GM18858 (cell line): ENCODE measurements at regions not wholly inside any gene's neighbourhood (a gene's known extent, or its start where the extent isn't known, plus 50 kb on each side); places are given as distances from the start of the nearest gene placed in this dataset.

Experiments used
- ATAC-seq: cut with Tn5 transposase; IDR thresholded peaks from one replicate; pipeline ENCODE4 v1.9.1; 2021; ENCODE audit not compliant: unreplicated experiment

DNA sequence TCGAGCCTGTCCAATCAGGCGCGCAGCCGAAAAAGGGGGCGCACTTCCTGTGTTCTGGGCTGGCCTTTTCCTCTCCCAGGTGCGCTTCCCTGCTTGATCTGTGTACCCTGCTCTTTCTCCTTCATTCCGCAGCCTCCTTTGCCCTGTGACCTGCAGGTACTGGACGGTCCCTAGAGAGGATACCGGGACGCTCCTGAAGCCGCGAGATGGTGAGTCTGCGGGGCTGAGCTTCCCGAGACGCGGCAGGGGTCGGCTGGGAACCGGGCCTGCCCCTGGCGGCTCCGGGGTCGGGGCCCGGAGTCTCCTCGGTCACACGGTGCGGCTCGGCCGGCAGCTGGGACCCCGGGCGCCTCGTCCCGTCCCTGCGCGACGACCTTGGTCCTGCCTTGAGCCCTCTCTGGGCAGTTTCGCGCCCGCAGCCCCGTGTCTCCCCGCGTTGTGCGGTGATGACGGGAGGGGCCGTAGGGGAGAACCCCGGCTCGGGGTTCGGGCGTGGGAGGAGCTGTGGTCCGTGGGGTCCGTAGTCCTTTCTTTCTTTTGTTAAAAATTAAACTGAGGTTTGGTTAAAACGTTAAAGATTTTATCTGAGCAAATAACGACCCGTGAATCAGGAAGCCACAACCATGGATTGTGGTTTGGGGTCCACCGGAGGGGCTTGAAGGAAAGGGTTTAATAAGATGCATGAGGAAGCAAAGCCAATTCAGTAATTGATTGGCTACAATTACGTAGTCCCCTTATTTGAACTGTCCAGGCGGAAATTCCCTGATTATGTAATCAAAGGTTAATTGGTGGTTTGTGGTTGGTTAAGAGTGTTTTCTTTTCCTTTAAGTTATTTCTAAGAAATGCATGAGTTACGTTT is 172.8 kb upstream of the ZNF267 start:
- peak; percentile 19 for ATAC-seq

DNA sequence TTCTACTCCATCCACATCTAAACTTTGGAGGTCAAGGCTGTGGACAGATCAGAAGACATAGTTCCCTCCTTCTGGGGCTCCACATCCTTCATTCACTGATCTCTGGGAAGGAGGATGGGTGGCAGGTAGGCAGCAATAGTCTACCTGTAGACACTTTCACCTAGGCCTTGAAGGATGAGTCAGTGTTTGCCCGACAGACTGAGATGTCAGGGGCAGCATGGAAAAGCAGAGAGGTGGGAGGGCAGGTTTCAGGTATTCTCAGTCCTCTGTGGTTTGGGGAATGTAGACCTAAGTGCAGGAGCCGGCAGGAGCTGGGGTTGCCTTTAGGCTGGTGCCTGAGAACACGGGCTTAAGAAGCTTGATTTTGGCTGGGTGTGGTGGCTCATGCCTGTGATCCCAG is 171.9 kb upstream of the ZNF267 start:
- no peak for ATAC-seq

DNA sequence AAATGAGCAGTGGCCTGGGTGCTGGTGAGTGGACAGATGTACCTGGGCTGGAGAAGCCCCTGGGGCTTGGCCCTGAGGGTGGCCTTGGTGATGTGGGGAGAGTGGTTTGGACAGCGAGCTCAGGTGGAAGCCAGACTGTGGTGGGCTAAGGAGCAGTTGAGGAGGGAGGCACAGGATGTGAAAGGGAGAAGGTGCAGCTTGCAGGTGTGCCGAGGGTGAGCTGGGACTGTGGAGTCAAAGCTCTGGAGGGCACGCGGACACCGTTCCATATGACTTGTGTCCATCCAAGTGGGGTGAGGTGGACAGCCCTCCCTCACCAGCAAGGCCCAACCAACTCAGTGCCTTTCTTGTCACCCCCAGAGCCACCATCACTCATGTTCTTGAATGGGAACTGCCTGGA is 170.8 kb upstream of the ZNF267 start:
- ATAC-seq, result no peak

DNA sequence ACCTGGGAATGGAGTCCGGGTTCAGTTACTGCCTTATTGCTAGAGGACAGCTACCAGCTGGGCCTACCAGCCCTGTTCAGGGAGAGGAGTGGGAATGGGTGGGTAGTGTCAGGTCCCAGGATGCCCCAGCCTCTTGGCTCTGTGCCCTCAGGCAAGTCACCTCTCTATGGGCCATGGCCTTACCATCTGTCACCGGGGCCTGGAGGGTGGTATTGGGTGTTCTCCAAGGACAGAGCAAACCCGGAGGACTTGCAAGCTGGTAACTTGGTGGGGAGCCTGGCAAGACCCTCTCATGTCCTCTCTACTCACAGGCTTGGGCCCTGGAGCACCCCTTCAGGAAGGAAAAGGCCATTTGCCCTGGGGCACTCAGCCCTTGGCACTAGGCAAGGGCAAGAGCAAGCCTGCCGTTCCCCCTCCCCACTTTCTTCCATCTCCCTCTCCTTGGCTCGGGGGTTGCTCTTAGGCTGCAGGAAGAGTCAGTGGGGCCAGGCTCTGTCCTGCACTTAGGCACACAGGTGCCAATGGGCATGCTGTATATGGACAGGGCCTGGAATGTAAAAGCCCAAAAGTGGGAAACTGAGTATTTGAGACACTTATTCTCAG is 170.0 kb upstream of the ZNF267 start:
- ATAC-seq, result no peak

DNA sequence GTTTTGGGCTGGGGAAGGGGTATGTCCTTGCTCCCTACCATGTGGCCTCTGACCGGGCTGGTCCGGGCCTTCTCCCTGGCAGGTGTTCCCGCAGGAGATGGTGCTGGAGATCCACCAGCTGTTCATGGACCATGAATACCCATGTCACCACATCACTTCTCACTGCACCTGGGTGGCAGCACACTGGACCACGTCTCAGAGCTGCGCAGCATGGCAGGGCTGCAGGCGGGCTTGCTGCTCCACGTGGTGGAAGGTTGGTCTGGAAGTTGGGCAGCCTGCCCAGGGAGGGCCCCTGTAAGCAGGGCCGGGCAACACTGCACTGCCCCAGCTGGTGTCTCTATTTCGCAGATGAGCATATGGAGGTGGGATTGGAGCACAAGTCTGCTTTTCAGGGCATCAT is 169.5 kb upstream of the ZNF267 start:
- ATAC-seq, result no peak

DNA sequence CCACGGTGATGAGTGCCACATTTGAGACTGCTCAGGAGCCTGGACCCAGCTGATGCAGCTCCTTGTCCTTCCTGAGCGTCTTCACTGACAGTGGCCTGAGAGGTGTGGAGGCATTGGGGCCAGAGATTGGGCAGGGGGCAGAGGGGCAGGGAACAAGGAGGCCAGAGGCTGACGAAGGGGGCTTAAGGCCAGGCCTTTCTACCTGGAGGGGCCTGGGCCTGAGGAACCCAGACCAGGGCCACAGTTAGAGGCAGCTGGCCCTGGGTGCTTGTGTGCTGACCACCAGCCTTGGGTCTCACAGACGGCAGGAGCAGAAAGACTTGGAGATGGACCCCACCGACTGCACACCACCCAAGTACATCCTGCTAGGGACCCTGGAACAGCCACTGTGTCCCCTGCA is 168.2 kb upstream of the ZNF267 start:
- ATAC-seq, result no peak

DNA sequence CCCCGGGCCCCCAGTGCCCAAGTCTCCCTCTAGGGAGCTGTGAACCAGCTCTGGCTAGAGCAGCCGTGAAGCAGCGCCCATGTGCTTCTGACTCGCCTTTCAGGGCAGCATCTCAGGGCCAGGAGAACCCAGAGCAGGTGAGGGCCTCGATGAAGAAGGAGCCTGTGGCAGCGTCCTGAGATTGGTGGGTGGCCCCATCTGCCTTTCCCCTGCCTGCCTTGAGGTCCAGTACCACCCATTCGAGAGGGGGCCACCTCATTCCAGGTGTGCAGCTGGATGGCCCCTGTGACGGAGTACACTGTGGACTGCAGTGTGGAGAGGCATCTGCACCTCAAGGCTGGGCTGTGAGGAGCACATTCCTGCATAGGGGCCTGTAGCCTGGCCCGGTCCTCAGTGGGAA is 167.3 kb upstream of the ZNF267 start:
- ATAC-seq, result no peak

DNA sequence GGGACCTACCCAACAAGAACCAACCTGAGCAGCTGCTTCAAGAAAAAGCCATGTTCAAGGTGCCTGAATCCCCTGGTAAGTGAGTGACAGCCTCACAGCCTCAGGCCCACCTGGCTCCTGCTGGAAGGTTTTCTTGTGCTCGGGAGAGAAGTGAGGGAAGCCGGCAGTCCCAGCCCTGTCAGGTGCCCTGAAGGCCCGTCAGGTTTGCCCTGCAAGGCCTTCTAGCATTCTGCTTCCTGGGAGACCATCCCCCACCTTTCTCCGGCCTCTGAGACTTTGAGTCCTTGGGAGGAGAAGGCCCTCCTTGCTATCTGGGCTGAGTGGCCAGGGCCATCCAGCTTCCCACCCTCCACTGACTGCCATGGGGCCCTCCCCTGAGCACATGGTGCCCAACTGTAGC is 166.7 kb upstream of the ZNF267 start:
- no peak for ATAC-seq

DNA sequence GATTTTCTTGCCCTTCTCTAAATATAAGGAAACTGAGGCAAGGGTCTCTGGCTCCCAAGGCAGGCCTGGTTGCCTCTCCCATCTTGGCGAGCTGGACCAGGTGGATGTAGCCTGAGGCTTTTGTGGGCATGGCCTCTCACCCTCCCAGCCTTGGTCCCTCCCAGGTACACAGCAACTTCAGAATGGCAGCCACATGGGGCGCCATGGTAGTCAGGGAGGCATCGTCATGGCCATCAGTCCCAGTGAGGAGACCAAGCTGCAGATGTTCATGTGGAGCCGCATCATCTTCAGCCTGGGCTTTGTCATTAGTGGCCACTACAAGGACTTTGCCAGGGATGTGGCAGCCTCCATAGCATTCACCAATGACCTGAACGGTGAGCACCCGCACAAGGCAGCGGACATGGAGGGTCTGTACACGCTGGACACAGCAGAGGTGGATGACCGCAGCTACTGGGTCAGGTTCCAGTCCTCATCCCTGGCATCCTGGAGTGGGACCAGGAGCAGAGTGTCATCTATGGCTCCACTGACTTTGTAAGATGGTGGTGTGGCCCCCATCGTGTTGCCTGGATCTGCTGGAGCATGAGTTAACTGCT is 165.8 kb upstream of the ZNF267 start:
- no peak for ATAC-seq

DNA sequence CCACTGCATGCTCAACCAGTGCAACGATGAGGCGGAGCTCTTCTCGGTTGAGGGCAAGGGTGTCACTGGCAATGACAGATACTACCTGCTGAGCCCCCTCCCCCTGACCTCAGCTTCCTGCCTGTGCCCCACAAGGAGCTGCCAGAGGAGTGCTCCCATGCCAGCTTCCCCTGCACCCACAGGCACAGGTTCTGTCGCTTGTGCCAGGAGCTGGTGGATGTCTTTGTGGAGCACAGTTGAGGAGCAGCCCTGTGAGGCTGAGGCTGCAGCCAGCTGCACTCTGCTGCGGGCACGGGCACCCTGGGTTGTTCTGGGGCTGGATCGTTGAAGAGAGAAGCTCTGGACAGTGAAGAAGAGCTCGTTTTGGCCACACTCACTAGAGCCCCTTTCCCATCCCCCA is 165.3 kb upstream of the ZNF267 start:
- ATAC-seq, result no peak

DNA sequence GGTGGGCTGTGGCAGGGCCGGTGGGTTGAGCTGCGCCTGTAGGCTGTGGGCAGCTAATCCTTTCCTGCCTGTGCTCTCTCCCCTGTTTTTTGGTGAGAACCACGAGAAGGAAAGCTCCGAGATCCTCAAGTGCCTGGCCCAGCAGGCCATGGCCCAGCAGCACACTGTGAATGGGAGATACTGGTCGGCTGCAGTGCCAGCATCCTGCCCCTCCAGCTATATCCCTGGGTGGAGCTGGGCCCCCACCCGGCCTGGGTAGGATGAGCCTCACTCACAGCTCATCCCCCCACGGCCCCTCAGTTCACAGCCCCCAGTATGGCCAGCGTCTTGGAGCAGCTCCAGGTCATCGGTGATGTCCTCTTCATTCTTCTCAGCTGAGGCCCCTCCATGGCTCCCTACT is 164.4 kb upstream of the ZNF267 start:
- ATAC-seq, result no peak

DNA sequence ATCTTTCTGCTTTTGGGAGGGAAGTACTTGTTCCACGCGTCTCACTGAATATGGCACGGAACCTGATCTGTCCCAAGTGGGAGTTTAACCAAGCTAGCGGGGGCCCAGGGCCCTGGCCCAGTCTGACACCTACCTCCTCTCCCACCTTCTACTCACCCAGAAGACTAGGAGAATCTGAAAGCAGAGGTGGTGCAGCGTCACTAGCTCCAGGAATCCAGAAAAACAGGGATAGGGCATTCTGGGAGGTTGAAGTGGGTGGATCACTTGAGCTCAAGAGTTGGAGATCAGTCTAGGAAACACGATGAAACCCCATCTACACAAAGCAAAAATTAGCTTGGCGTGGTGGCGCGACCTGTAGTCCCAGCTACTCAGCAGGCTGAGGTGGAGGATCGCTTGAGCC is 163.5 kb upstream of the ZNF267 start:
- ATAC-seq, result no peak

DNA sequence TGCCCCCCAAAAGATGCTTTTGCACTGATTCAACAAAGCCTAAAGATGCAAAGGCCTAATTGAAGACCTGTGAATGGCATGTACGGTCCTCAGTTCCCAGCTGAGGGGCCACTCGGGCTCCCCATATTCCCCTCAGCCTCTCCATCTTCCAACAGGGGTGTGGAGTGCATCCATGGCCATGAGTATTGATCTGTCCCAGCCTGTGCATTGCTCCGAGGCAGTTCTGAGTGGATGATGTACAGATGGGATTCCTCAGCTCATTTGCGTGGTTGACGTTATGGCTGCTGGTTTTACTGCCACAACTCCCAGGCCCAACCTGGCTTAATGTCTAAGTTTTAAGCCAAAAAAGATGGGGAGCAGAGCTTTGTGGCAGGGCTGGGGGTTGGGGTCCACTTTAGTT is 162.7 kb upstream of the ZNF267 start:
- ATAC-seq, result no peak

DNA sequence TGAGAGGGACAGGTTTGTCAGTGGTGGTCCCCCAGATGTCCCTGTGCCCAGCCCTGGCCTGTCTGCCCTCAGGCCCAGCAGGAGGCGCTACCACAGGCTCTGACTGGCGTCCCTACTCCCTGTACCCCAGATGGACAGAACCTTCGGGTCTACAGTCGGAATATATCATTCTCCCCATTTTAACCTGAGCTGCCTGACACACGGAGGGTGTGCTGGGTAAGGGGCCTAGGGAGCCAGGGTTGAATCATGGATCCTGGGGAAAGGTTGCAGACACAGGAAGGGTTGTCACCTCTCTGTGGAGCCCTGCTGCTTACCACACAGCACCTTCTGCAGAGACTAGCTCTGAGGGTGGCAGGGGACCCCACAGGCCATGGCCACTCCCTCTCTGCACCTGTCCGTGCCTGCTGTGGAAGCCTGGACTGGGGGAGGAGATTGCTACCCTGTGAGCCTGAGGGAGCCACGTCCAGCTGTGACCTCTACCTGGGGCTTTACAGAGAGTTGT is 162.2 kb upstream of the ZNF267 start:
- ATAC-seq, result no peak

DNA sequence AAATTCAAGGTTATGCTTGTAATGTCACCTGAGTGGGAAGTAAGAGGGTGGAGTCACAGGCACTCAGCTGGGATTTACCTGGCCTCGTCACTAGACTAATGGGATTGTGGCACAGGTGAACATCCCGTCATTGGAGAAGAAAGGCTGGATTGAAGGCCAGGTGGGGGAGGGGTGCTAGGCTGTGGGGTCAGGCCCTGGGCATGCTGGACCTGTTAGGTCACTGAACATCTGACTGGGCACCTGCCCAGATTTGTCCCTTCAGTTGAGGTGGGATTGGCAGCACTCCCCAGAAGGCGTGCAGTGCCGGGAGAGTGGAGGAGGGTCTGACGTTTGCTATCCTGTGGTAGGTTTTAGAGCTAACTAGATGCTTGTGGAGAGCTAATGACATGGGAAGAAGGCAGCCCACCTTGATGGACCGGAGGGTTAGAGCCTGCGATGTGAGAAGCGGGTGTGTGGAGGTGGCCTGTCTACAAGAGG is 161.5 kb upstream of the ZNF267 start:
- ATAC-seq, result no peak

DNA sequence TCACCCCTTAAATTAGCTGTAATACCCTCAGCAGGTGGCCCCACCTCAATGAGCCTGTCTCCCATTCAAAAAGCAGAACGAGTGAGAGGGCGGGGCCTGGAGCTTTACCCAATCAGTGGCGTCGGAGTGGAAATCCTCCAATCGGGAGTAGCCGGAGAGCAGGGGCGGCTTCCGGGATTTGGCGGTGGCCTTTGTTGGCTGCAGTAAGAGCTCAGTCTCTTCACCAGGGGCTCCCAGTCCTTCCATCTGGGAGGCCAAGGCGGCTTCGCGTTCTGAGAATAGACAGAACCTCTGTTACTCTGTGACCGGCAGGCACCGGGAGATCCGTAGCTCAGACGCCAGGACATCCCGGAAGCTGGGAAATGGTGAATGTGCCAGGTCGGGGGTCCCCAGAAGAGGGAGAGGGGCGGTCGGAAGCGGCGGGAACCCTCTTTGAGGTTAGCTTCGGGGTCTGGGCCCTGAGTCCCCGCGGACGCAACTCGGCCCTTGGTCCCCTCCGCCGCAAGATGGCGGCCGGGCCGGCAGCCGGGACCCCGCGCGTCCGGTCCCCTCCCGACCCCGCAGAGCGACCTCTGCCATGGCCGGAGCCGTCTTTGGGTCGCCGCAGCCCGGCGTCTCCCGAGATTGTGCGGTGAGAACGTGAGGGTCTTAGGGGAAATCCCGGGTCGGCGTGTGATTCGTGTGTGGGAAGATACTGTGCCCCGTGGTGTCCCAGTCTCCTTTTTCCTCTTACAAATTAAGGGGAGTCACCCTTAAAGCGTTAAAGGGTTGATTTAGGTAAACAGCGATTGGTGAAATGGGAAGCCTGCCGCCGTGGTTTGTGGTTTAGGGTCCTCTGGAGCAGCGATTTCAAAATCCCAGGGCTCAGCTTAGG is 160.3 kb upstream of the ZNF267 start:
- ATAC-seq, result peak; percentile 93

DNA sequence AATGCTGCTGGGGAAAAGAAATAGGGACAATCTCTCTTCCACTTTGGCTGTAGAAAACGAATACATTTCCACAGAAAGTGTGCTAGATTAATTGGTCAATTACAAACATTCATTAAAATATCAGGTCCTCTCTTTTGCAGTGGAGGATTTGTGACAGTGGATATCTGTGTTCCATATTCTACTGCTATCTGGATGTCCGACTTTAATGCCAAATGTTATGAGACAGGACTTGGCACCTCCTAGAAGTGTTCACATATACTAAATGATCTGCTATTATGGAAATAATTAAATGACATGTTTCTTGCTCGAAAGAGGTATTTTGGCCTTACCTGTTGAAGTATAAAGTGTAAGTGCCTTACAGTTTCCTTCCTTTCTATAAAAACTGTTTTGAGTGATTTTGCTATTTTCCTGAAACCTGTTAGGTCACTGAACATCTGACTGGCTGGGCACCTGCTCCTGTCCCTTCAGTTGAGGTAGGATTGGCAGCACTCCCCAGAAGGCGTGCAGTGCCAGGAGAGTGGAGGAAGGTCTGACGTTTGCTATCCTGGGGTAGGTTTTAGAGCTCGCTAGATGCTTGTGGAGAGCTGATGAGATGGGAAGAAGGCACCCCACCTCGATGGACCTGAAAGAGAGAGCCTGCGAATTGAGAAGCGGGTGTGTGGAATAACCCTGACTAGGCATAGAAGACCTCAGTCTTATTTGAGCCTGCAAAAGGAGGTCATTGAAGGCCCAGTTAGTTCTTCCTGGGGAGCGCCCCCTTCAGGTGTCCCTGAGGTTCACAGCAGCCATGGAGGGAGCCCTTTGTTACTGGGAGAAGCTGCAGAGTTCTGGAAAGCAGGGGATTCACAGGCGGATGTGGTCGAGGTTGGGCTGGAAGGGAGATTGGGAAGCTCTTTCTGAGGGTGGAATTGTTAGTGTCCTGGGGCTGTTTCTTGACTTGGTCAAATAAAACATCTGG is 159.4 kb upstream of the ZNF267 start:
- ATAC-seq, result no peak

DNA sequence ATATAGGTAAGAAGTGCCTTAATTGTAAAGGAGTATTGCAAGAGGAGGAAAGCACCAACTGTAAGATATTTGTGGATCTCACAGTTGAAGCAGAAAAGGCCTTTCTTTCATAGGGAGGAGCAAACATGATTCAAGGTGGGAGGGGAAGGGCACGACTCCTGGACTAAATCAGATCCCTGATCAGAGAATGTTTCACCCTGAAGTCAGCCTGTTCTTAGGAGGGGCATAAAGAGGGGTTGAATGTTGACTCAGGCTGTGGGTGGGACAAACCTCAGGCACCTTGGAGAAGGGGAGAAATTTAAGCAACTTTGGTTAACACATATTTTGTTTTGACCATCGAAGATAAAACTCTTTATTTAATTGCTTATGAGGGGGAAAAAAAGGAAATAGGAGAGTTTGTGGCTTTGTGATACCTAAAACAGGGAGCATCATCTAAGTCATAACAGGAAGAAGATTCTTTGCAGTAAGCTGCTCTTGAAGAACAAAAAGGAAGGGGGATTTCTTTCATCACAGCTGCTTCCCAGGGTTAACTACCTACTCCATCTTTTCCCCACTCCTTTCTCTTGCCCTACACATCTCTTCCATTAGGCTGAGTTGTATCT is 158.6 kb upstream of the ZNF267 start:
- ATAC-seq, result no peak

DNA sequence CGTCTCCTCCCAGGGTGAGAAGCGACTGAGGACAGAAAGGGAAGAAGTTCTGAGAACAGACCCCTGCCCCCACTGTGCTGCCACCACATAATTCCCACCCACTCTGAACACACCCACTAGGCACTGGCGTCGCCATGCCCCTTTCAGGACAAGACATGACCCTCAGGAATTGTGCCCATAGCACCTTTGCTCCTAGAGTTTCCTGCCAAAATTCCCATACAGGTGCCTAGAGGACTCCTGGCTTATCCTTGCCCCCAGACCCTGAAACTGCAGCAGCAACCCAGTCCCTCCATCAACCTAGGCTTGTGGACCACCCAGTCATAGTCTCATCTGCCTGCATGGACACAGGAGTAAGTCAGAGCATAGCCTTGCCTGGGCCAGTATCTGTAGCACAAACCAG is 157.7 kb upstream of the ZNF267 start:
- ATAC-seq, result no peak

DNA sequence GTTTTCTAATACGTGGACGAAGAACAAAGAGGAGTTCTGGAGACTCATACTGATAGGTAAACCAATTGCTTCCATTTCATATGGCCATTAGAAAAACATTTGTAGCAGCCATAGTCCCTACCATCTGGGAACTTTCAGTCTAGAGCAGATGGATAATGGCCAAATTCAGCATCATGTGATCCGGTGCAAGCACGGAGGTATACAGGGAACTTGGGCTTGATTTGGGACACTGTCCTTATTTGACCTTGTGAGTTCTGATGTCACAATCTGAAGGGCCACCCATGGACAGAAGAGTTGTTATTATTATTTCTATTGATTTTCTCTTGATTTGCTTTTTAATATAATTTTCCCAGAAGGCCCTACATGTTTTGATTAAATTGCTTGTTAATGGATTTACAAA is 154.6 kb upstream of the ZNF267 start:
- no peak for ATAC-seq
